Activated CD4-positive, alpha-beta memory T cell treated with anti-CD3 and anti-CD28 coated beads, Interleukin-2, amount 10 ng/mL, durations not matched to agents 7 days and 5 days (primary cell): ENCODE measurements at regions not wholly inside any gene's neighbourhood (a gene's known extent, or its start where the extent isn't known, plus 50 kb on each side); places are given as distances from the start of the nearest gene placed in this dataset.

Source experiments
- CTCF ChIA-PET: fragments of 350-600 bp; sonication (Branson Sonifier 250); formaldehyde crosslinking; loops from one replicate; lab custom pipeline; 2021; ENCODE audit warnings: antibody characterized with exemption, inconsistent platforms; lab: Charles Lee
- POLR2A ChIA-PET: fragments of 350-600 bp; sonication (Branson Sonifier 250); formaldehyde crosslinking; loops from one replicate; lab custom pipeline; 2021; ENCODE audit warnings: antibody characterized with exemption; lab: Charles Lee
- DNase-seq: peaks from one replicate; pipeline ENCODE4 v3.0.0-alpha.2; 2020
- H3K27ac Mint-ChIP-seq: one replicate; pipeline ENCODE4 v1.8.0; 2021; ENCODE audit warnings: mild to moderate bottlenecking, mixed read lengths
- H3K27me3 Mint-ChIP-seq: one replicate; pipeline ENCODE4 v1.8.0; 2021; ENCODE audit warnings: mixed read lengths
- H3K36me3 Mint-ChIP-seq: one replicate; pipeline ENCODE4 v1.8.0; 2021; ENCODE audit warnings: low read depth, mixed read lengths
- H3K4me1 Mint-ChIP-seq: one replicate; pipeline ENCODE4 v1.8.0; 2021; ENCODE audit warnings: mixed read lengths
- H3K4me3 Mint-ChIP-seq: one replicate; pipeline ENCODE4 v1.8.0; 2021; ENCODE audit warnings: mild to moderate bottlenecking, mixed read lengths
- H3K9me3 Mint-ChIP-seq: one replicate; pipeline ENCODE4 v1.8.0; 2021; ENCODE audit warnings: mixed read lengths

- no peaks in the 10 kb centered on the region for H3K36me3 Mint-ChIP-seq
- no peaks in the 10 kb centered on the region for H3K27me3 Mint-ChIP-seq
- no peak for DNase-seq
- no peak overlapping the region for H3K27ac Mint-ChIP-seq
- no peaks in the 10 kb centered on the region for H3K4me1 Mint-ChIP-seq
- H3K9me3 Mint-ChIP-seq, result peaks cover 10% of the 10 kb centered on the region
- POLR2A ChIA-PET, result no interaction called here
- H3K4me3 Mint-ChIP-seq, result no peak overlapping the region
- CTCF ChIA-PET, result no interaction called here
Observed at GRCh38 chr16:64017796-64018195, 1104.1 kb downstream of the CDH11 start.

DNA sequence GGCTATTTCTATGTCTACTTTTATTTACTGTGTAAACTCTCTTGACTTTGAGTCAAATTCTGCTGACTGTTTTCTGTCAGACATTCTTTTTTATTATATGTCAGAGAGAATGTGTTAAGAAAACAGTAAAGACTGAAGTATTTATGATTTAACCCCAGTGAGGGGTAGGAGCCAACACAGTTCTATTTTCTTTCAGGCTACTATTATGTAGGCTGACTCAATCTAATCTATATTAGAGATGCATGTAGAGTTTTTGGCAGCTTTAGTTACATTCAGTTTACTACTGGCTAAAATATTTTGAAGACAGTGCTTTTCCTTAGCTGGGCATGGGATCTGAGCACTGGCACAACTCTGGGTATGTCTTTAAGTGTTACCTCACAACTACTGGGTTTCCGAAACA, 1108.0 kb downstream of the CDH11 start:
- Mint-ChIP-seq H3K27ac (no peak overlapping the region), H3K9me3 (peaks cover 24% of the 10 kb centered on the region), H3K4me1 (no peaks in the 10 kb centered on the region), H3K27me3 (no peaks in the 10 kb centered on the region), H3K36me3 (no peaks in the 10 kb centered on the region), H3K4me3 (no peak overlapping the region)
- POLR2A ChIA-PET, result no interaction called here
- CTCF ChIA-PET, result no interaction called here
- DNase-seq, result no peak

DNA sequence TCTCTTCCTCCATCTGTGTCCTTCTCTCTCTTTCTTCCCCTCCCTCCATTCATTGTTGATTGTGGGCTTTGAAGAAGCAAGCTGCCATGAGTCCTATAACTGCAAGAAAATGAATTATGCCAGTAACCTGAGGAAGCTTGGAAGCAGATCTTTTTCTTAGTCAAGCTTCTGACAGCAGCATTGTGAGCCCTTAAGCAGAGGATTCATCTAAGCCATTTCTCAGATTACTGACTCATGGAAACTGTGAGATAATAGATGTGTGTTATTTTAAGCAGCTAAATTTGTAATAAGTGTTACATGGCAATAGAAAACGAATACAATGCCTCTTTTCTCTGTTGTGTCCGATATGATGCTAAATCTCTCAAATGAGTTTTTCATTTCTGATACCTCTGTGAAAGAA, 1109.7 kb downstream of the CDH11 start:
- Mint-ChIP-seq H3K4me3 (no peak overlapping the region), H3K4me1 (no peaks in the 10 kb centered on the region), H3K27me3 (no peaks in the 10 kb centered on the region), H3K27ac (no peak overlapping the region), H3K9me3 (peaks cover 26% of the 10 kb centered on the region), H3K36me3 (no peaks in the 10 kb centered on the region)
- no peak for DNase-seq
- ChIA-PET CTCF (no interaction called here), POLR2A (no interaction called here)

GRCh38 chr16:64011650-64012049, 1110.2 kb downstream of the CDH11 start:
- Mint-ChIP-seq H3K27me3 (no peaks in the 10 kb centered on the region), H3K9me3 (peaks cover 26% of the 10 kb centered on the region), H3K4me1 (no peaks in the 10 kb centered on the region), H3K36me3 (no peaks in the 10 kb centered on the region), H3K27ac (no peak overlapping the region), H3K4me3 (no peak overlapping the region)
- ChIA-PET POLR2A (no interaction called here), CTCF (no interaction called here)
- DNase-seq, result no peak

DNA sequence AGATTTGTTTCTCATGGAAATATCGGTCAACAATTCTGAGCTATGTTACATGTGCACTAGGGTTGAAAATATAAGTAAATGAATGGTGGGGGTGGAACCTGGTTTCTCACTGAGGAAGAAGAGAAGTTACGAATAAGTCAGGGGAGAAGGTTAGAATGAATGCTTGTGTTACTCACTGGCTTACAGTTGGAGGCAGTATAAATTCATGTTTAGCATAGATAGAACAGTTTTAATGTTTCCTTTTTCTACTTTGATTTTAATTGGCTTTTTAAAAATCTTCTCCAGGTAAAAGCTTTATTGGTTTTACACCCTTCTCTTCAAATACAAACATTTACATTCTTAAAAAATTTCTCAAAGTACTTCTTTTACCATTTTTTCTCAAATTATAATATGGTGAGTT, 1113.7 kb downstream of the CDH11 start:
- Mint-ChIP-seq H3K36me3 (no peaks in the 10 kb centered on the region), H3K27ac (no peak overlapping the region), H3K9me3 (peaks cover 18% of the 10 kb centered on the region), H3K4me1 (no peaks in the 10 kb centered on the region), H3K27me3 (no peaks in the 10 kb centered on the region), H3K4me3 (no peak overlapping the region)
- ChIA-PET POLR2A (no interaction called here), CTCF (no interaction called here)
- DNase-seq, result no peak

- H3K27me3 Mint-ChIP-seq, result no peaks in the 10 kb centered on the region
- H3K36me3 Mint-ChIP-seq, result no peaks in the 10 kb centered on the region
- no peak overlapping the region for H3K27ac Mint-ChIP-seq
- H3K4me3 Mint-ChIP-seq, result no peak overlapping the region
- no peak for DNase-seq
- no peaks in the 10 kb centered on the region for H3K4me1 Mint-ChIP-seq
- POLR2A ChIA-PET, result no interaction called here
- peaks cover 17% of the 10 kb centered on the region for H3K9me3 Mint-ChIP-seq
- CTCF ChIA-PET, result no interaction called here
Observed at GRCh38 chr16:64004116-64004515, 1117.7 kb downstream of the CDH11 start.

DNA sequence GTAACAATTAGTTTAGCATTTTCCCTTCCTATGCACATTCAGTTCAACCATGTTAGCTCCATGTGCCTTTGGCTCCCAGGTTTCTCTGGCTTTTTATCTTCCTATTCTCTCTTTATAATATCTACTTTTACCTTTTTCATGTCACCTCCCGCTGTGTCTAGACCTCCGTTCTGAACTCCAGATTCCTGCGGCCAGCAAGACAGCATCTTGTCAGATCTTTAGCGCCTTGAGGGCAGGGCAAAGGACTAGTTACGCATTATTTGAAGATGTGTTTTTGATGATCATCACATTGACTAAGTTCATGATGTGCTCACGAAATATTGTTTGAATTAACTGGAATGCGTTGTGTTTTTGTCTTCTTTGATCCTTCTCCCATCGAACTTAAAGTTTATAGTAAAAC, 1126.8 kb downstream of the CDH11 start:
- POLR2A ChIA-PET, result no interaction called here
- Mint-ChIP-seq H3K27me3 (no peaks in the 10 kb centered on the region), H3K36me3 (no peaks in the 10 kb centered on the region), H3K27ac (no peak overlapping the region), H3K4me3 (no peak overlapping the region), H3K4me1 (no peaks in the 10 kb centered on the region), H3K9me3 (peaks cover 21% of the 10 kb centered on the region)
- CTCF ChIA-PET, result no interaction called here
- DNase-seq, result no peak

DNA sequence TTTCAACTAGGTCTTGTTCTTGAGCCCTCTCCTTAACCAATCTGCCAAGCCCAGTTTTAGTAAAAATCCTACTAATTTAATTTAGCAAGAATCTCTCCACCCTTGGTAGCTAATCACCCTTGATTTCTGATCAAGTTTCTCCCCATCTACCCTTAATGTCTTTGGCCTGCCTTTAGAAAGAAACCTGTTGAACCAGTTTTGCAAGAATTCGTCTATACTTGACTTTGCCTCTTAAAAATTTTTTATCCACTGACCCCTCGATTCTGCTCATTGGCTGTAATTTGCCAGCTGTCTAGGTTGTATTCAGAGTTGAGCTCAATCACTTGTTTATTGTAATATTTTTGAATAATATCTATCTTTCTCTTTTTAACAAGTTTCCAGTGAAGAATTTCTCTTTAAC, 1138.5 kb downstream of the CDH11 start:
- Mint-ChIP-seq H3K36me3 (no peaks in the 10 kb centered on the region), H3K4me1 (no peaks in the 10 kb centered on the region), H3K9me3 (peaks cover 18% of the 10 kb centered on the region), H3K27ac (no peak overlapping the region), H3K27me3 (no peaks in the 10 kb centered on the region), H3K4me3 (no peak overlapping the region)
- CTCF ChIA-PET, result no interaction called here
- POLR2A ChIA-PET, result no interaction called here
- no peak for DNase-seq

- ChIA-PET POLR2A (no interaction called here), CTCF (no interaction called here)
- Mint-ChIP-seq H3K36me3 (no peaks in the 10 kb centered on the region), H3K27ac (no peak overlapping the region), H3K9me3 (peaks cover 15% of the 10 kb centered on the region), H3K4me1 (no peaks in the 10 kb centered on the region), H3K4me3 (no peak overlapping the region), H3K27me3 (no peaks in the 10 kb centered on the region)
- DNase-seq, result no peak
Observed at GRCh38 chr16:63982741-63983140, 1139.1 kb downstream of the CDH11 start.

GRCh38 chr16:63982110-63982509, 1139.8 kb downstream of the CDH11 start:
- ChIA-PET POLR2A (no interaction called here), CTCF (no interaction called here)
- no peak for DNase-seq
- Mint-ChIP-seq H3K36me3 (no peaks in the 10 kb centered on the region), H3K27ac (no peak overlapping the region), H3K4me3 (no peak overlapping the region), H3K9me3 (peaks cover 13% of the 10 kb centered on the region), H3K27me3 (no peaks in the 10 kb centered on the region), H3K4me1 (no peaks in the 10 kb centered on the region)

DNA sequence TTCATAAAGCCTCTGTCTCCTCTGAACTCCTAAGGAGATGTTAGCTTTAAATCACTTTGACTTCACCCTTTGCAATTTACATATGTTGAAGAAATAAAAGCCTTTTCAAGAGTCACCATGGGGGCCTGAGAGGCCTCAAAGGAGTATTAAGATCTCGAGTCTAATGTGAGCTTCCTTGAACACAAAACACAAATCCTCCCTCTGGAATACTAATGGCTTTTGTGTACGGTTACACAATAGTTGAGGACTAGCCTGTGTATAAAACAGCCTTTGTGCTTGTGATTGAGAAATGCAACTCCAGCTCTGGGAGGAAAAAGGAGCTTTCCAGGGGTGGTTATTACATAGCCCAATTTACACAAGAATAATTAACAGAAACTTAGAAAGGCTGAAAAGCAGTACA, 1140.2 kb downstream of the CDH11 start:
- POLR2A ChIA-PET, result no interaction called here

DNA sequence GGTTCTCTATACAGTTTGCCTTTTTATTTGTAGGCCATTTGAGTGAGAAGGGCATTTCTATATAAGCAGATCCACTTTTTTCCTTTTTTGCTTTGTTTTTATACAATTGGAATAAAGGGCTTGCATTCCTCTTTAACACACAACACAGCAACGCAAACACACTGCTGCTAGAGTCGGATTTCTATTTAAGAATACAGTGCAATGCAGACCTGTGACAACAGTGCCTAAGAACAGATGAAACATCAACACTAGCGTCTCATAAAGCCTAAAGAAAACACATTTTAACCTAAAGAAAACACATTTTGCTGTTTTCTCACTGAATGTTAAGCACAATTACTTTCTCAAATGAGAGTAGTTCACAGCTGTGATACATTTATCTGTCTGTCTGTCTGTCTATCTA, 1141.1 kb downstream of the CDH11 start:
- CTCF ChIA-PET, result no interaction called here

More for the DNA sequence above, 1140.2 kb downstream of the CDH11 start:
- Mint-ChIP-seq H3K4me1 (no peaks in the 10 kb centered on the region), H3K27me3 (no peaks in the 10 kb centered on the region), H3K27ac (no peak overlapping the region), H3K9me3 (peaks cover 13% of the 10 kb centered on the region), H3K36me3 (no peaks in the 10 kb centered on the region), H3K4me3 (no peak overlapping the region)
- CTCF ChIA-PET, result no interaction called here
- DNase-seq, result no peak

DNA sequence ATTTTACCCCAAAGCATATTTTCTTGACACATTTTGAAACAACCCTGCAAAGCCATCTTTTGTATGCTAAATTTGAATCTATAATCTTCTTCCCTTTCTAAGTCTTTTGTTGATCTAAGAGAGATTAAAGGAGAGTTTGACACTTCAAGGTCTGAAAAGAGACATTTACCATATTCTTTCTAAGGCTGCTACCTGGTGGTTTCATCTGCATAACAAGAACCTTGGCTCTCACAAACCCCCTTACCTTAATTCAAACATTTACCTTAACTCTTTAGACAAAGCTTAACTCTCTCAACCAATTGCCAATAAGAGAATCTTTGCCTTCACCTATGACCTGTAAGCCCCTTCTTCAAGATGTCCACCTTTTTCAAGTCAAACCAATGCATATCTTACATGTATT, 1143.6 kb downstream of the CDH11 start:
- H3K27me3 Mint-ChIP-seq, result no peaks in the 10 kb centered on the region
- ChIA-PET POLR2A (no interaction called here), CTCF (no interaction called here)
- no peak overlapping the region for H3K4me3 Mint-ChIP-seq
- no peak overlapping the region for H3K27ac Mint-ChIP-seq
- H3K9me3 Mint-ChIP-seq, result peaks cover 21% of the 10 kb centered on the region
- H3K36me3 Mint-ChIP-seq, result no peaks in the 10 kb centered on the region
- no peaks in the 10 kb centered on the region for H3K4me1 Mint-ChIP-seq
- DNase-seq, result no peak

More for the DNA sequence above, 1141.1 kb downstream of the CDH11 start:
- no peak for DNase-seq
- Mint-ChIP-seq H3K27me3 (no peaks in the 10 kb centered on the region), H3K4me3 (no peak overlapping the region), H3K27ac (no peak overlapping the region), H3K4me1 (no peaks in the 10 kb centered on the region), H3K9me3 (peaks cover 10% of the 10 kb centered on the region), H3K36me3 (no peaks in the 10 kb centered on the region)
- POLR2A ChIA-PET, result no interaction called here

GRCh38 chr16:63976345-63976744, 1145.5 kb downstream of the CDH11 start:
- CTCF ChIA-PET, result no interaction called here
- Mint-ChIP-seq H3K4me1 (no peaks in the 10 kb centered on the region), H3K36me3 (no peaks in the 10 kb centered on the region), H3K27ac (no peak overlapping the region), H3K9me3 (peaks cover 28% of the 10 kb centered on the region), H3K27me3 (no peaks in the 10 kb centered on the region), H3K4me3 (no peak overlapping the region)
- DNase-seq, result no peak
- POLR2A ChIA-PET, result no interaction called here

- CTCF ChIA-PET, result interaction anchor here (0.7 kb wide), 1 partner anchor 14 kb away, joined by 3 read pairs; no protein-coding TSS in a partner anchor
- Mint-ChIP-seq H3K27me3 (no peaks in the 10 kb centered on the region), H3K27ac (no peak overlapping the region), H3K4me1 (no peaks in the 10 kb centered on the region), H3K4me3 (no peak overlapping the region), H3K9me3 (peaks cover 28% of the 10 kb centered on the region), H3K36me3 (no peaks in the 10 kb centered on the region)
- POLR2A ChIA-PET, result no interaction called here
- no peak for DNase-seq
Observed at GRCh38 chr16:63975669-63976068, 1146.2 kb downstream of the CDH11 start.
